Right kidney (tissue), 1 donor: ENCODE measurements at regions not wholly inside any gene's neighbourhood (a gene's known extent, or its start where the extent isn't known, plus 50 kb on each side); places are given as distances from the start of the nearest gene placed in this dataset.

Source experiments
- DNase-seq: peaks from one replicate; pipeline ENCODE4 v3.0.0-alpha.2; 2016

- no peak for DNase-seq
These were observed 71.5 kb upstream of the CD82 start for GRCh38 chr11:44493930-44494329.

- DNase-seq: no peak
These were observed 70.7 kb upstream of the CD82 start for GRCh38 chr11:44494785-44495184.

DNA sequence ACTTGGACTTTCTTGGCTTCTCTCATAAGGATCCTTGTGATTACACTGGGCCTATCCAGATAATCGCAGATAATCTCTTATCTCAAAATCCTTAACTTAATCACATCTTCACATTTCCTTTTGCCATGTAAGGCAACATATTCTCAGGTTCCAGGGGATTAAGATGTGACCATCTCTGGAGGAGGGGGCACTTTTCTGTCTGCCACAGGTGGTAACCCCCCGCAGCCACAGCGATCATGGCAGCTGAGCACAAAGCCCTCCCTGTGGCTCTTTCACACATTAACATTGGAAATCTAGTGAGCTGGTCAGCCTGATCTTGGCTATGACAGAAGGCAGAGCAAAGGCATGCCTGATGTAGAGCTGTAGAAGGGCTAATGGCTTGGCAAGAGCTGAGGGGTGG lies 69.1 kb upstream of the CD82 start:
- no peak for DNase-seq

GRCh38 chr11:44498089-44498871 lies 67.2 kb upstream of the CD82 start:
- no peak for DNase-seq

- DNase-seq: no peak
These were observed 63.0 kb upstream of the CD82 start for GRCh38 chr11:44502506-44502905.

DNA sequence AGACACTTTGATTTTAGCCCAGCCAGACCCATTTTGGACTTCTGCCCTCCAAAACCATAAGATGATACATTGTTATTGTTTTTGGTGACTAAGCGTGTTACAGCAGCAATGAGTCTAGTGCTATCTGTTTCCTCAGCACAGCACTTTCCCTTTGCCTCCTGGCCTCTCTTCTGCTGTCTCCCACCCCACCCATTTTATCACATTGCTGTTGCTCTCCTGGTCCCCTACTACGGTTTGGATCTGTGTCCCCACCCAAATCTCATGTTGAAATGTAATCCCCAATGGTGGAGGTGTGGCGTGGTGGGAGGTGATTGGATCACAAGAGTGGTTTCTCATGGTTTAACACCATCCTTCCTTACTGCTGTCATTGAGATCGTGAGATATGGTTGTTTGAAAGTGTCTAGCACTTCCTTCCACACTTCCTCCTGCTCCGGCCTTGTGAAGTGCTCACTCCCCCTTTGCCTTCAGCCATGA lies 59.8 kb upstream of the CD82 start:
- no peak for DNase-seq

- peak; percentile 43 for DNase-seq
These were observed 59.0 kb upstream of the CD82 start for GRCh38 chr11:44506375-44507016.

DNA sequence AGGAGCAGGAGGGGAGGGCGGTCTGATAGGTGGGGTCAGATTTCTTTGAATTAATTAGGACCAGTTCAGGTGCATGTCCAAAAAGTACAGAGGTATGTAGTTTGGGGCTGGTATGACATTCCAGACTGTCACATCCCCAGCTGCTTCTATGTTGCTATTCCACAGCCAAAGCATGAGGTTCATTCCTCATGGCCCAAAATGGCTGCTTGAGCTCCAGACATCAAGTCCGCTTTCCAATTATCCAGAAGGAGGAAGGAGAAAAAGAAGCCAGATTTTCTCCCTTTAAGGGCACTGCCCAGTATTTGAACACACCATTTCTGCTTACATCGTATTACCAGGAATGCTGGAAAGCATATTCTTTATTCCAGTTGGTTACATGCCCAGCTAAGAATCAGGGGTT lies 58.0 kb upstream of the CD82 start:
- DNase-seq: no peak

DNA sequence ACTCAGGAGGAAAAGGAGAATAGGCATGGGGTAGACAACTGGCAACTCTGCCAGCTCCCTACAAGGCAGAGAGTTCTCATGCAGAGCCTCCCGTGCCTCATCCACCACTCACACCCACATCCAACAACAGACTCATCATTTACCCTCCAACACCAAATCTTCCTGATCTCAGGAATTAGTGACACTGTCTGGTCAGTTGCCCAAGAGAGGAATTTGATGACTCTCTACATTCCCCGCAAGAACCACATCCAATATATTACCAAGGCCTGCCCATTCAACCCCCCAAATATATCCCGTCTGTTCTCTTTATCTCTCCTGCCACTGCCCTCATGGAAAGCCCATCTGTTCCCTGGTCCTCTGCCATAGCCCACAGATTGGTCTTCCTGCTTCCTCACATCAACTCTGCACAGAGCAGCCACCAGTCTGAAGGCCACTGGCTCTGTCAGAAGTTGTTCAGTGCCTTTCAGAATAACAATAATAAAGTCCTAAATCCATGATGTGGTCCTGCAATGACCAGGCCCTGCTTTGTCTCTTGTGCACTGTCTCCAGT lies 57.5 kb upstream of the CD82 start:
- no peak for DNase-seq

- DNase-seq: no peak
These were observed 56.2 kb upstream of the CD82 start for GRCh38 chr11:44509296-44509695.

DNA sequence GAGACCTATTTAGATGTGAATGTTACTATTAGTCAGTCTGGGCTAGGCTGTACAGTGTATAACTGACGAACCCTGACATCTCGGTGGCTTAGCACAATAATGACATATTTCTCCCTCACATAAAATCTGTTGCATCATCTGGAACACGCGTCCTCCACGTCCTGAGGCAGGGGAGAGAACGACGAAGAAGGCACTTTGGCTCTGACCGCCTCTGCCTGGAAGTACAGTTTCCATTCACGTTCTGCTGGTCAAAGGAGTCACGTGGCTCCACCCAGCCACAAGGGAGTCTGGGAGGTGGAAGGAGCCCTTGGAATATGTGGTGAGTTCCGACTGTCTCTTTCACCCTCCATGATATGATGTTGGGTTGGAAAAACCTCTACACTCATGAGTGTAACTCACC lies 55.1 kb upstream of the CD82 start:
- no peak for DNase-seq

DNA sequence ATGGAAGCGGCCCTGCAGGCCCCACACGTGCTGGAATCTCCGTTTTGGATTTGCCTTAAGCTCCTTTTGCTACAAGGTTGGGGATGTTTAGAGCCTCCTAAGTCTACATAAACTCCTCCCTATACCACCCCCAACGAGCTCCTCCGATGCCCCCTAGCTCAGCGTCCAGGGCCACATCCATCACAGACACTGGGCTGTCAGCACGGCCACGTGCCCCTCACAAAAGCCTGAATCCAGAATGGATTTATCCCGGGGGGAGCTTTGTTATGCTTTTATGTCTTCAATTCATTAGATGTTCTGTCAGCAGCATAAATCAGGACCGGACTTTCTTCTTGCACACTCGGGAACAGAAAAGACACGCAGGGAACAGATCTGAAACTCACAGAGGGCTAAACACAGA lies 52.6 kb upstream of the CD82 start:
- DNase-seq: no peak

- DNase-seq: no peak
These were observed 50.4 kb upstream of the CD82 start for GRCh38 chr11:44515048-44515447.
